Gastrocnemius medialis (tissue), 4 donors: ENCODE measurements at regions not wholly inside any gene's neighbourhood (a gene's known extent, or its start where the extent isn't known, plus 50 kb on each side); places are given as distances from the start of the nearest gene placed in this dataset.

Experiments used
- ATAC-seq, 2 donors: fragments of 150-250 bp; one replicate each; pipeline ENCODE4 v1.9.1; 2016
- DNase-seq, 2 donors: peaks; one replicate each; pipeline ENCODE4 v3.0.0-alpha.2; 2019
- H3K27ac ChIP-seq, 4 donors: fragments of 200-600 bp; sonication (generic); 1 replicate in 1 of 4; 2 replicates in 3 of 4; pipeline ENCODE4 v1.5.1; 2016 to 2018; ENCODE audit warnings: mild to moderate bottlenecking in 2 of 4, moderate library complexity in 1 of 4
- H3K27me3 ChIP-seq, 3 donors: fragments of 200-600 bp; sonication (generic) in 2 of 3; 1 replicate in 1 of 3; 2 replicates in 2 of 3; pipeline versions ENCODE4 v1.5.1 to v1.6.0; 2016 to 2019; ENCODE audit warnings: mild to moderate bottlenecking in 1 of 3, moderate library complexity in 1 of 3
- H3K36me3 ChIP-seq, 2 donors: fragments of 200-600 bp; sonication (generic) in 1 of 2; one replicate each; pipeline ENCODE4 v1.5.1; 2017 to 2018
- H3K4me1 ChIP-seq, 2 donors: fragments of 200-600 bp; sonication (generic) in 1 of 2; one replicate each; pipeline ENCODE4 v1.5.1; 2016 to 2017; ENCODE audit warnings: mild to moderate bottlenecking in 2 of 2
- H3K4me3 ChIP-seq, 4 donors: fragments of 200-600 bp; sonication (generic) in 3 of 4; 1 replicate in 1 of 4; 2 replicates in 3 of 4; pipeline ENCODE4 v1.5.1; 2016 to 2019; ENCODE audit warnings: mild to moderate bottlenecking in 2 of 4
- H3K9me3 ChIP-seq, 3 donors: fragments of 200-600 bp; sonication (generic) in 2 of 3; 1 replicate in 1 of 3; 2 replicates in 2 of 3; pipeline ENCODE4 v1.5.1; 2016 to 2019
- CTCF ChIP-seq, 5 experiments: fragments of 450-650 bp in 3 of 5; fragments of 200-600 bp in 2 of 5; sonication (generic) in 2 of 5; IDR thresholded peaks in 4 of 5; conservative IDR thresholded peaks in 1 of 5; 1 replicate in 4 of 5; 2 replicates in 1 of 5; pipeline ENCODE4 v1.5.1; 2016 to 2019; ENCODE audit warnings: antibody characterized with exemption in 5 of 5, mild to moderate bottlenecking in 3 of 5, moderate library complexity in 3 of 5
- POLR2A ChIP-seq, 2 donors: fragments of 450-650 bp; IDR thresholded peaks; one replicate each; pipeline ENCODE4 v1.6.1; 2017; ENCODE audit warnings: antibody characterized with exemption in 2 of 2, mild to moderate bottlenecking in 2 of 2, moderate library complexity in 2 of 2
- in situ Hi-C, 4 donors: fragments of 200-750 bp; cut with MboI; loops; one replicate each; pipeline versions ENCODE4 v1.15.0 to v1.8.0; 2017; ENCODE audit warnings: low sequenced_read_pairs in 4 of 4
- intact Hi-C: fragments of 100-400 bp; cut with DNase I; formaldehyde crosslinking; loops from one replicate; pipeline ENCODE4 v1.15.1; 2023; ENCODE audit warnings: low total_unique reads

DNA sequence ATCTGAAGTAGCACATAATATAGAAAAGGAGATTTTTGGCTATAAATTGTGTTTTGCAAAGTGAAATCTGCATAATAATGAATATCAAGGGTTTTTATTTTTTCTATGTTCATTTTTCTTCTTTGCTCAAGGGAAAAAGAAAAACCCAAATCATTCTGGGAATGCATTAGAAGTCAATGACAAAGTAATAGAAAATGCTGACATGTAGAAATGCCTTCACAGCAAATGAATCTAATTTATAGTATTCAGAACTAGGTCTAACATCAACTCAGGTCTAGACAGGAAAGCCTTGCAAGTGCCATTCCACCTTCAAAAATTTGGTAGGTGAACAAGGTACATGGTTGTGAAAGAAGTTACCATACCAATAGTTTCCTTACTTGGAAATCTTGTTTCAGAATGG, 831.5 kb upstream of the CELF4 start:
- in situ Hi-C loops (no loop called here), intact Hi-C loops (no loop called here)
- Histone ChIP-seq H3K4me3 (no peak overlapping the region), H3K36me3 (no peaks in the 10 kb centered on the region), H3K4me1 (no peaks in the 10 kb centered on the region), H3K27me3 (no peaks in the 10 kb centered on the region), H3K27ac (no peak overlapping the region), H3K9me3 (no peaks in the 10 kb centered on the region)
- ATAC-seq, result no peak
- no peak for TF ChIP-seq CTCF (IDR thresholded peaks at IDR 0.05 in 4 of 5, conservative IDR thresholded peaks at IDR 0.05 in 1 of 5)
- no peak for TF ChIP-seq POLR2A (IDR thresholded peaks at IDR 0.05)
- DNase-seq, result no peak

- intact Hi-C loops (no loop called here), in situ Hi-C loops (no loop called here)
- TF ChIP-seq CTCF (IDR thresholded peaks at IDR 0.05 in 4 of 5, conservative IDR thresholded peaks at IDR 0.05 in 1 of 5), result no peak
- TF ChIP-seq POLR2A (IDR thresholded peaks at IDR 0.05), result no peak
- no peak overlapping the region for H3K27ac ChIP-seq
- no peaks in the 10 kb centered on the region for H3K27me3 ChIP-seq
- no peaks in the 10 kb centered on the region for H3K36me3 ChIP-seq
- DNase-seq (no peak), ATAC-seq (no peak)
- H3K4me1 ChIP-seq, result no peaks in the 10 kb centered on the region
- H3K9me3 ChIP-seq, result no peaks in the 10 kb centered on the region
- no peak overlapping the region for H3K4me3 ChIP-seq
These were observed 820.5 kb upstream of the CELF4 start for GRCh38 chr18:38386146-38386545.

GRCh38 chr18:38369772-38370690, 804.4 kb upstream of the CELF4 start:
- intact Hi-C loops (no loop called here), in situ Hi-C loops (loop anchor here in 1 of 4 donors (25.0 kb wide), 1 partner anchor 92 kb away; no protein-coding TSS in a partner anchor)

GRCh38 chr18:38368886-38369285, 803.3 kb upstream of the CELF4 start:
- no peaks in the 10 kb centered on the region for H3K27me3 ChIP-seq
- no peak overlapping the region for H3K27ac ChIP-seq
- intact Hi-C loops, result no loop called here
- ATAC-seq (no peak), DNase-seq (no peak)
- in situ Hi-C loops, result loop anchor here in 1 of 4 donors (25.0 kb wide), 1 partner anchor 93 kb away; no protein-coding TSS in a partner anchor
- TF ChIP-seq CTCF (IDR thresholded peaks at IDR 0.05 in 4 of 5, conservative IDR thresholded peaks at IDR 0.05 in 1 of 5) (no peak), POLR2A (IDR thresholded peaks at IDR 0.05) (no peak)
- no peaks in the 10 kb centered on the region for H3K4me1 ChIP-seq
- no peak overlapping the region for H3K4me3 ChIP-seq
- H3K9me3 ChIP-seq, result no peaks in the 10 kb centered on the region
- H3K36me3 ChIP-seq, result no peaks in the 10 kb centered on the region

More at GRCh38 chr18:38369772-38370690, 804.4 kb upstream of the CELF4 start:
- TF ChIP-seq POLR2A (IDR thresholded peaks at IDR 0.05) (no peak), CTCF (IDR thresholded peaks at IDR 0.05 in 4 of 5, conservative IDR thresholded peaks at IDR 0.05 in 1 of 5) (no peak)
- no peak for DNase-seq
- Histone ChIP-seq H3K4me3 (no peak overlapping the region), H3K4me1 (no peaks in the 10 kb centered on the region), H3K27me3 (no peaks in the 10 kb centered on the region), H3K27ac (no peak overlapping the region), H3K36me3 (no peaks in the 10 kb centered on the region), H3K9me3 (no peaks in the 10 kb centered on the region)
- no peak for ATAC-seq
